Calu3 (cell line): ENCODE measurements at regions not wholly inside any gene's neighbourhood (a gene's known extent, or its start where the extent isn't known, plus 50 kb on each side); places are given as distances from the start of the nearest gene placed in this dataset.
A peak's percentile ranks its signal among the peaks of the same experiment; 100 is the strongest.
"Not testable (repeated sequence)": the region's sequence is repeated elsewhere in the genome, so short reads cannot be mapped to it uniquely, and the experiment has no call there.

ENCODE experiments used
- BruUV-seq: library from RNA; stranded (reverse); fragments of 400-500 nt; replicated peaks from 2 replicates; lab custom pipeline; 2021; lab: Mats Ljungman, UMichigan
- CTCF ChIA-PET: fragments of 300-600 bp; sonication (Branson Sonifier 250); formaldehyde crosslinking; loops from one replicate; lab custom pipeline; 2022; ENCODE audit warnings: antibody characterized with exemption; lab: Charles Lee
- DNase-seq: peaks from one replicate; pipeline ENCODE4 v3.0.0; 2022
- H3K27ac Mint-ChIP-seq: one replicate; pipeline ENCODE4 v1.8.0; 2022; ENCODE audit warnings: mixed read lengths; ENCODE audit not compliant: unreplicated experiment
- H3K27me3 Mint-ChIP-seq: one replicate; pipeline ENCODE4 v1.8.0; 2022; ENCODE audit warnings: mixed read lengths; ENCODE audit not compliant: unreplicated experiment
- H3K36me3 Mint-ChIP-seq: one replicate; pipeline ENCODE4 v1.8.0; 2022; ENCODE audit warnings: mild to moderate bottlenecking, moderate library complexity, mixed read lengths; ENCODE audit not compliant: insufficient read depth, unreplicated experiment
- H3K4me1 Mint-ChIP-seq: one replicate; pipeline ENCODE4 v1.8.0; 2022; ENCODE audit warnings: mild to moderate bottlenecking, low read depth, mixed read lengths; ENCODE audit not compliant: unreplicated experiment
- H3K4me3 Mint-ChIP-seq: one replicate; pipeline ENCODE4 v1.8.0; 2022; ENCODE audit warnings: mild to moderate bottlenecking, low read depth, moderate library complexity, mixed read lengths; ENCODE audit not compliant: unreplicated experiment
- H3K9me3 Mint-ChIP-seq: one replicate; pipeline ENCODE4 v1.8.0; 2022; ENCODE audit warnings: low read depth, mixed read lengths; ENCODE audit not compliant: unreplicated experiment
- CTCF ChIP-seq: fragments of 200-600 bp; IDR thresholded peaks from one replicate; pipeline ENCODE4 v1.8.0; 2022; ENCODE audit warnings: antibody characterized with exemption; ENCODE audit not compliant: unreplicated experiment
- intact Hi-C: fragments of 100-400 bp; cut with micrococcal nuclease; formaldehyde crosslinking; loops from one replicate; pipeline ENCODE4 v1.10.0; 2022; ENCODE audit not compliant: unreplicated experiment

- no peak for TF ChIP-seq CTCF
- CTCF ChIA-PET = no interaction called here
- no TSS peak for BruUV-seq
- intact Hi-C loops = no loop called here
- peaks cover 10% of the 10 kb centered on the region for H3K36me3 Mint-ChIP-seq
- H3K4me3 Mint-ChIP-seq = no peak overlapping the region
- no peaks in the 10 kb centered on the region for H3K27me3 Mint-ChIP-seq
- H3K9me3 Mint-ChIP-seq = no peaks in the 10 kb centered on the region
- no peaks in the 10 kb centered on the region for H3K4me1 Mint-ChIP-seq
- no peak overlapping the region for H3K27ac Mint-ChIP-seq
- DNase-seq = no peak
These were observed 113.4 kb downstream of the NRN1 start for GRCh38 chr6:5893295-5893694.

DNA sequence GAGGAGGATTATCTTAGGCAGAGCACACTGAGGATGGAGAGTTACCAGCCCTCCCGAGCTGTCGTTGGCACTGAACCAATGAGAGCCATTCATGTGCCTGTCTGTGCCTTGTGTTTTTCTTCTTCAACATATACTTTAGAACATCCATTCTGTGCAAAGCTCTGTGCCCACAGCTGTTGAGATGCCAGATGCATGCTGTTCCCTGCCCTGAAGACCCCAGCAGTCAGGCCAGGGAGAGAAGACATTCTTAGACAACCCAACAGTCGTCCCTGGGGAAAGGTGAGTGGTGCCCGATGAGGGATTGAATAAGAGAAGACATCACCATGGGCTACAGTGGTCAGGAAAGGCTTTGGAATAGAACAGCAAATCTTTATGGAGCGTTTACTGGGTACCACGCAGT is 114.1 kb downstream of the NRN1 start:
- CTCF ChIA-PET = interaction anchor here (1.0 kb wide), 1 partner anchor 422 kb away, joined by 3 read pairs; no protein-coding TSS in a partner anchor
- TF ChIP-seq CTCF = no peak
- Mint-ChIP-seq H3K4me3 (peak overlapping the region; percentile 87), H3K4me1 (no peaks in the 10 kb centered on the region), H3K27me3 (no peaks in the 10 kb centered on the region), H3K9me3 (no peaks in the 10 kb centered on the region), H3K27ac (peak overlapping the region; percentile 82), H3K36me3 (peaks cover 10% of the 10 kb centered on the region)
- no TSS peak for BruUV-seq
- intact Hi-C loops = no loop called here
- DNase-seq = no peak

DNA sequence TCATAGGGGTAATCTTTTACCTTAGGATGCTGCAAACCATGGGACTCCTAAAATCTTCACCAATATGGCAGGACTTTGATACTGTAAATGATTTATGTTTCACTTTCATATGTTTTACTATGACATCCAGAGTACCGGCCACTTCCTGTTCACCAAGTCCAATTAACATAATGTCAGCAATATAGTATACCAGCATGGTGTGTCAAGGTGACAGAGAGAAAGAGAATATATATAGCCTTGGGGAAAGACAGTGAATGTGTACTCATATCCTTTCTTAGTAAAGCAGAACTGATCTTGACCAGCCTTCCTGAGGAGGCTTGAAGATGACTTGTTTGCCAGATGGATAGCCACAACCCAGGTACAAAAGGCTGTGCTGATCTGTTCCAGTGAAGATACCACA is 127.9 kb downstream of the NRN1 start:
- Mint-ChIP-seq H3K36me3 (no peaks in the 10 kb centered on the region), H3K4me3 (no peak overlapping the region), H3K27ac (no peak overlapping the region), H3K4me1 (no peaks in the 10 kb centered on the region), H3K9me3 (no peaks in the 10 kb centered on the region), H3K27me3 (no peaks in the 10 kb centered on the region)
- BruUV-seq = no TSS peak
- CTCF ChIA-PET = no interaction called here
- intact Hi-C loops = no loop called here
- TF ChIP-seq CTCF = no peak
- no peak for DNase-seq

GRCh38 chr6:5876076-5876475 is 130.6 kb downstream of the NRN1 start:
- Mint-ChIP-seq H3K4me1 (no peaks in the 10 kb centered on the region), H3K36me3 (no peaks in the 10 kb centered on the region), H3K27ac (no peak overlapping the region), H3K27me3 (no peaks in the 10 kb centered on the region), H3K4me3 (no peak overlapping the region), H3K9me3 (peaks cover 2% of the 10 kb centered on the region)
- intact Hi-C loops = no loop called here
- DNase-seq = no peak
- no peak for TF ChIP-seq CTCF
- no TSS peak for BruUV-seq
- CTCF ChIA-PET = no interaction called here

DNA sequence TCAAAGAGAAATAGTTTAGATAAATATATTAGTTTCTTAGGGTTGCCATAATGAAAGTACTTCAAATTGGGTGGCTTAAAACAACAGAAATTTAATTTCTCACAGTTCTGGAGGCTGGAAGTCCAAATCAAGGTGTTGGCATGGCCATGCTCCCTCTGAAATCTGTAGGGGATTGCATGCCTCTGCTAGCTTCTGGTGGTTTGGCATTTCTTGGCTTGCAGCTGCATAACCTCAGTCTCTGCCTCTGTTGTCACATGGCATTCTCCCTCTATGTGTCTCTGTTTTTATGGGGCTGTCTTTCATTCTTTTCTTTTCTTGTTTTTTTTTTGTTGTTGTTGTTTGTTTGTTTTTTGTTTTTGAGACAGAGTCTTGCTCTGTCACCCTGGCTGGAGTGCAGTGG is 132.7 kb downstream of the NRN1 start:
- H3K36me3 Mint-ChIP-seq, H3K27me3 Mint-ChIP-seq, H3K27ac Mint-ChIP-seq, BruUV-seq, H3K9me3 Mint-ChIP-seq, H3K4me1 Mint-ChIP-seq, intact Hi-C loops, H3K4me3 Mint-ChIP-seq, CTCF ChIA-PET, DNase-seq: not testable (repeated sequence)
